C4-2B (cell line): ENCODE measurements at regions not wholly inside any gene's neighbourhood (a gene's known extent, or its start where the extent isn't known, plus 50 kb on each side); places are given as distances from the start of the nearest gene placed in this dataset.

Experiments
- CTCF ChIP-seq: fragments of 450-650 bp; conservative IDR thresholded peaks from 2 replicates; pipeline ENCODE4 v1.5.1; 2017; ENCODE audit warnings: mild to moderate bottlenecking
- ZFX ChIP-seq: fragments of 450-650 bp; IDR thresholded peaks from 2 replicates; pipeline ENCODE4 v1.6.1; 2017

- TF ChIP-seq CTCF: no peak
- no peak for TF ChIP-seq ZFX
Observed at GRCh38 chr3:73210759-73211158, 149.3 kb downstream of the EBLN2 start.
